BLaER1 (cell line): ENCODE measurements at regions not wholly inside any gene's neighbourhood (a gene's known extent, or its start where the extent isn't known, plus 50 kb on each side); places are given as distances from the start of the nearest gene placed in this dataset.
"Not testable (repeated sequence)": the region's sequence is repeated elsewhere in the genome, so short reads cannot be mapped to it uniquely, and the experiment has no call there.

ENCODE experiments used
- H3K27ac ChIP-seq: shearing (Covaris generic); formaldehyde crosslinking; 2 replicates; pipeline ENCODE4 v1.8.1; 2022
- H3K27me3 ChIP-seq: shearing (Covaris generic); formaldehyde crosslinking; 2 replicates; pipeline ENCODE4 v1.8.1; 2022
- H3K36me3 ChIP-seq: shearing (Covaris generic); formaldehyde crosslinking; 2 replicates; pipeline ENCODE4 v1.8.1; 2022
- H3K4me1 ChIP-seq: shearing (Covaris generic); formaldehyde crosslinking; 2 replicates; pipeline ENCODE4 v1.8.1; 2022
- H3K4me2 ChIP-seq: shearing (Covaris generic); formaldehyde crosslinking; 2 replicates; pipeline ENCODE4 v1.8.1; 2022
- H3K4me3 ChIP-seq: shearing (Covaris generic); formaldehyde crosslinking; 2 replicates; pipeline ENCODE4 v1.8.1; 2022
- H3K9ac ChIP-seq: shearing (Covaris generic); formaldehyde crosslinking; 2 replicates; pipeline ENCODE4 v1.8.1; 2022
- H3K9me3 ChIP-seq: shearing (Covaris generic); formaldehyde crosslinking; 2 replicates; pipeline ENCODE4 v1.8.1; 2022
- H4K20me1 ChIP-seq: shearing (Covaris generic); formaldehyde crosslinking; 2 replicates; pipeline ENCODE4 v1.8.1; 2022
- Cebpa-rat ChIP-seq: shearing (Covaris generic); IDR thresholded peaks from 2 replicates; pipeline ENCODE4 v1.8.1; 2022

- peaks cover 9% of the 10 kb centered on the region; the same call in 1 of the 2 replicates for H3K9me3 ChIP-seq
- no peaks in the 10 kb centered on the region for H4K20me1 ChIP-seq
- H3K9ac ChIP-seq = no peak overlapping the region
- H3K36me3 ChIP-seq = no peaks in the 10 kb centered on the region
- peaks cover 8% of the 10 kb centered on the region; the same call in 1 of the 2 replicates for H3K4me1 ChIP-seq
- no peak overlapping the region for H3K27ac ChIP-seq
- H3K4me2 ChIP-seq = no peak overlapping the region
- TF ChIP-seq Cebpa-rat = no peak
- H3K4me3 ChIP-seq = no peak overlapping the region
- no peaks in the 10 kb centered on the region for H3K27me3 ChIP-seq
Measured at GRCh38 chr17:20783091-20783490, 203.6 kb downstream of the CDRT15L2 start.

- no peaks in the 10 kb centered on the region for H3K27me3 ChIP-seq
- H3K36me3 ChIP-seq = no peaks in the 10 kb centered on the region
- no peak for TF ChIP-seq Cebpa-rat
- H3K9me3 ChIP-seq = peaks cover 9% of the 10 kb centered on the region; the same call in 1 of the 2 replicates
- peaks cover under 1% of the 10 kb centered on the region; the same call in 1 of the 2 replicates for H3K4me1 ChIP-seq
- no peaks in the 10 kb centered on the region for H4K20me1 ChIP-seq
- H3K4me2 ChIP-seq = no peak overlapping the region
- no peak overlapping the region for H3K9ac ChIP-seq
- no peak overlapping the region for H3K27ac ChIP-seq
- no peak overlapping the region for H3K4me3 ChIP-seq
Measured at GRCh38 chr17:20784100-20784665, 204.7 kb downstream of the CDRT15L2 start.

- TF ChIP-seq Cebpa-rat = no peak
- Histone ChIP-seq H3K27me3 (no peaks in the 10 kb centered on the region), H3K9me3 (peaks cover 9% of the 10 kb centered on the region; the same call in 1 of the 2 replicates), H3K4me3 (no peak overlapping the region), H3K9ac (no peak overlapping the region), H3K27ac (no peak overlapping the region), H4K20me1 (no peaks in the 10 kb centered on the region), H3K36me3 (no peaks in the 10 kb centered on the region), H3K4me1 (no peaks in the 10 kb centered on the region), H3K4me2 (no peak overlapping the region)
Measured at GRCh38 chr17:20787281-20787680, 207.8 kb downstream of the CDRT15L2 start.

GRCh38 chr17:20791626-20792025, 212.1 kb downstream of the CDRT15L2 start:
- no peaks in the 10 kb centered on the region for H3K4me1 ChIP-seq
- H3K36me3 ChIP-seq = no peaks in the 10 kb centered on the region
- H3K27ac ChIP-seq = no peak overlapping the region
- no peaks in the 10 kb centered on the region for H3K9me3 ChIP-seq
- no peaks in the 10 kb centered on the region for H4K20me1 ChIP-seq
- no peak overlapping the region for H3K4me2 ChIP-seq
- no peak overlapping the region for H3K9ac ChIP-seq
- no peaks in the 10 kb centered on the region for H3K27me3 ChIP-seq
- no peak overlapping the region for H3K4me3 ChIP-seq
- no peak for TF ChIP-seq Cebpa-rat

GRCh38 chr17:20794532-20794931, 215.0 kb downstream of the CDRT15L2 start:
- not testable (repeated sequence) for H3K4me1 ChIP-seq, H3K9me3 ChIP-seq, H3K36me3 ChIP-seq, H3K4me3 ChIP-seq, H3K4me2 ChIP-seq, H3K9ac ChIP-seq, H4K20me1 ChIP-seq, H3K27ac ChIP-seq, H3K27me3 ChIP-seq

- H3K4me1 ChIP-seq = 0 out of 2 replicates have a peak, but pooled peaks cover 5% of the 10 kb centered on the region
- H3K36me3 ChIP-seq = no peaks in the 10 kb centered on the region
- no peak overlapping the region for H3K4me2 ChIP-seq
- no peak for TF ChIP-seq Cebpa-rat
- H3K4me3 ChIP-seq = no peak overlapping the region
- H3K9ac ChIP-seq = no peak overlapping the region
- no peaks in the 10 kb centered on the region for H4K20me1 ChIP-seq
- H3K27me3 ChIP-seq = no peaks in the 10 kb centered on the region
- no peak overlapping the region for H3K27ac ChIP-seq
- peaks cover 3% of the 10 kb centered on the region; the same call in 1 of the 2 replicates for H3K9me3 ChIP-seq
Measured at GRCh38 chr17:20797292-20797691, 217.8 kb downstream of the CDRT15L2 start.

- no peak overlapping the region for H3K27ac ChIP-seq
- H3K4me2 ChIP-seq = no peak overlapping the region
- 0 out of 2 replicates have a peak, but pooled peaks cover 5% of the 10 kb centered on the region for H3K4me1 ChIP-seq
- no peaks in the 10 kb centered on the region for H3K36me3 ChIP-seq
- no peak overlapping the region for H3K9ac ChIP-seq
- H4K20me1 ChIP-seq = no peaks in the 10 kb centered on the region
- no peak overlapping the region for H3K4me3 ChIP-seq
- H3K9me3 ChIP-seq = peaks cover 3% of the 10 kb centered on the region; the same call in 1 of the 2 replicates
- H3K27me3 ChIP-seq = no peaks in the 10 kb centered on the region
- no peak for TF ChIP-seq Cebpa-rat
Measured at GRCh38 chr17:20800146-20800545, 220.6 kb downstream of the CDRT15L2 start.

- Histone ChIP-seq H4K20me1 (no peaks in the 10 kb centered on the region), H3K36me3 (no peaks in the 10 kb centered on the region), H3K4me1 (no peaks in the 10 kb centered on the region), H3K4me2 (no peak overlapping the region), H3K27me3 (0 out of 2 replicates have a peak, but pooled peaks cover 2% of the 10 kb centered on the region), H3K9ac (no peak overlapping the region), H3K4me3 (no peak overlapping the region), H3K9me3 (peaks cover 17% of the 10 kb centered on the region), H3K27ac (no peak overlapping the region)
- TF ChIP-seq Cebpa-rat = no peak
Measured at GRCh38 chr17:20805751-20806150, 226.2 kb downstream of the CDRT15L2 start.

GRCh38 chr17:20807566-20807965, 228.0 kb downstream of the CDRT15L2 start:
- not testable (repeated sequence) for H3K9ac ChIP-seq, H3K27ac ChIP-seq, H3K36me3 ChIP-seq, H3K4me2 ChIP-seq, H3K27me3 ChIP-seq, H4K20me1 ChIP-seq, H3K4me3 ChIP-seq
- Histone ChIP-seq H3K9me3 (peaks cover 14% of the 10 kb centered on the region), H3K4me1 (peaks cover 16% of the 10 kb centered on the region)

- not testable (repeated sequence) for H4K20me1 ChIP-seq, H3K9me3 ChIP-seq, H3K27ac ChIP-seq, H3K36me3 ChIP-seq, H3K4me2 ChIP-seq, H3K27me3 ChIP-seq, H3K4me3 ChIP-seq, H3K9ac ChIP-seq
- H3K4me1 ChIP-seq = peaks cover 22% of the 10 kb centered on the region
Measured at GRCh38 chr17:20815410-20815809, 227.4 kb downstream of the USP22 start.

GRCh38 chr17:20823905-20824304, 218.9 kb downstream of the USP22 start:
- Histone ChIP-seq H3K9ac (no peak overlapping the region), H3K36me3 (no peaks in the 10 kb centered on the region)

More at GRCh38 chr17:20823905-20824304, 218.9 kb downstream of the USP22 start:
- H3K4me1 ChIP-seq = no peaks in the 10 kb centered on the region
- H3K27me3 ChIP-seq = no peaks in the 10 kb centered on the region
- no peak overlapping the region for H3K4me3 ChIP-seq
- no peak overlapping the region for H3K27ac ChIP-seq
- TF ChIP-seq Cebpa-rat = no peak
- peaks cover 10% of the 10 kb centered on the region for H3K9me3 ChIP-seq
- H3K4me2 ChIP-seq = no peak overlapping the region
- no peaks in the 10 kb centered on the region for H4K20me1 ChIP-seq
